Activated naive CD4-positive, alpha-beta T cell treated with anti-CD3 and anti-CD28 coated beads for 36 hours (primary cell): ENCODE measurements at regions not wholly inside any gene's neighbourhood (a gene's known extent, or its start where the extent isn't known, plus 50 kb on each side); places are given as distances from the start of the nearest gene placed in this dataset.

Experiments used
- CTCF ChIA-PET: fragments of 350-600 bp; sonication (Branson Sonifier 250); formaldehyde crosslinking; loops from one replicate; lab custom pipeline; 2021; ENCODE audit warnings: antibody characterized with exemption; lab: Charles Lee
- DNase-seq: peaks from one replicate; pipeline ENCODE4 v3.0.0-alpha.2; 2020
- H3K27ac Mint-ChIP-seq: one replicate; pipeline ENCODE4 v1.8.0; 2021; ENCODE audit warnings: mild to moderate bottlenecking, mixed read lengths
- H3K27me3 Mint-ChIP-seq: one replicate; pipeline ENCODE4 v1.8.0; 2021; ENCODE audit warnings: low read depth, mixed read lengths
- H3K36me3 Mint-ChIP-seq: one replicate; pipeline ENCODE4 v1.8.0; 2021; ENCODE audit warnings: low read depth, mixed read lengths
- H3K4me1 Mint-ChIP-seq: one replicate; pipeline ENCODE4 v1.8.0; 2021; ENCODE audit warnings: low read depth, mixed read lengths
- H3K4me3 Mint-ChIP-seq: one replicate; pipeline ENCODE4 v1.8.0; 2021; ENCODE audit warnings: mild to moderate bottlenecking, moderate library complexity, mixed read lengths
- H3K9me3 Mint-ChIP-seq: one replicate; pipeline ENCODE4 v1.8.0; 2021; ENCODE audit warnings: mixed read lengths
- intact Hi-C: fragments of 100-400 bp; cut with micrococcal nuclease; formaldehyde crosslinking; loops from one replicate; pipeline ENCODE4 v1.15.1; 2023

GRCh38 chr2:182610231-182610630 is 105.8 kb upstream of the DNAJC10 start:
- Mint-ChIP-seq H3K27me3 (peaks cover 5% of the 10 kb centered on the region), H3K4me3 (no peak overlapping the region), H3K9me3 (no peaks in the 10 kb centered on the region), H3K4me1 (no peaks in the 10 kb centered on the region), H3K36me3 (no peaks in the 10 kb centered on the region), H3K27ac (no peak overlapping the region)
- DNase-seq = no peak
- intact Hi-C loops = no loop called here
- CTCF ChIA-PET = interaction anchor here (0.6 kb wide), 1 partner anchor 200 kb away, joined by 4 read pairs; no protein-coding TSS in a partner anchor

GRCh38 chr2:182611009-182611408 is 105.0 kb upstream of the DNAJC10 start:
- Mint-ChIP-seq H3K27me3 (peaks cover 5% of the 10 kb centered on the region), H3K4me3 (no peak overlapping the region), H3K36me3 (no peaks in the 10 kb centered on the region), H3K27ac (no peak overlapping the region), H3K4me1 (no peaks in the 10 kb centered on the region), H3K9me3 (no peaks in the 10 kb centered on the region)
- CTCF ChIA-PET = no interaction called here
- no peak for DNase-seq
- intact Hi-C loops = no loop called here

GRCh38 chr2:182615036-182615435 is 101.0 kb upstream of the DNAJC10 start:
- H3K27ac Mint-ChIP-seq = no peak overlapping the region
- no peaks in the 10 kb centered on the region for H3K9me3 Mint-ChIP-seq
- no peaks in the 10 kb centered on the region for H3K27me3 Mint-ChIP-seq
- CTCF ChIA-PET = no interaction called here
- no peak for DNase-seq
- no peaks in the 10 kb centered on the region for H3K36me3 Mint-ChIP-seq
- no peaks in the 10 kb centered on the region for H3K4me1 Mint-ChIP-seq
- no peak overlapping the region for H3K4me3 Mint-ChIP-seq
- intact Hi-C loops = no loop called here

GRCh38 chr2:182616471-182617393 is 99.3 kb upstream of the DNAJC10 start:
- no peaks in the 10 kb centered on the region for H3K36me3 Mint-ChIP-seq
- H3K27me3 Mint-ChIP-seq = no peaks in the 10 kb centered on the region
- H3K9me3 Mint-ChIP-seq = no peaks in the 10 kb centered on the region
- intact Hi-C loops = no loop called here
- H3K4me3 Mint-ChIP-seq = no peak overlapping the region
- H3K27ac Mint-ChIP-seq = no peak overlapping the region
- DNase-seq = no peak
- H3K4me1 Mint-ChIP-seq = no peaks in the 10 kb centered on the region
- CTCF ChIA-PET = no interaction called here

- H3K27ac Mint-ChIP-seq = no peak overlapping the region
- no peaks in the 10 kb centered on the region for H3K36me3 Mint-ChIP-seq
- no peaks in the 10 kb centered on the region for H3K4me1 Mint-ChIP-seq
- no peaks in the 10 kb centered on the region for H3K9me3 Mint-ChIP-seq
- no peaks in the 10 kb centered on the region for H3K27me3 Mint-ChIP-seq
- DNase-seq = no peak
- CTCF ChIA-PET = interaction anchor here (0.7 kb wide), 1 partner anchor 69 kb away, joined by 3 read pairs; no protein-coding TSS in a partner anchor
- intact Hi-C loops = no loop called here
- no peak overlapping the region for H3K4me3 Mint-ChIP-seq
Measured at GRCh38 chr2:182618672-182619079, 97.4 kb upstream of the DNAJC10 start.

GRCh38 chr2:182619276-182619675 is 96.8 kb upstream of the DNAJC10 start:
- H3K27ac Mint-ChIP-seq = no peak overlapping the region
- H3K4me3 Mint-ChIP-seq = no peak overlapping the region
- no peaks in the 10 kb centered on the region for H3K36me3 Mint-ChIP-seq
- intact Hi-C loops = no loop called here
- H3K27me3 Mint-ChIP-seq = no peaks in the 10 kb centered on the region
- DNase-seq = no peak
- CTCF ChIA-PET = no interaction called here
- no peaks in the 10 kb centered on the region for H3K9me3 Mint-ChIP-seq
- H3K4me1 Mint-ChIP-seq = no peaks in the 10 kb centered on the region

- CTCF ChIA-PET = no interaction called here
- no peak overlapping the region for H3K4me3 Mint-ChIP-seq
- no peaks in the 10 kb centered on the region for H3K4me1 Mint-ChIP-seq
- DNase-seq = no peak
- intact Hi-C loops = no loop called here
- H3K9me3 Mint-ChIP-seq = no peaks in the 10 kb centered on the region
- H3K27me3 Mint-ChIP-seq = no peaks in the 10 kb centered on the region
- no peaks in the 10 kb centered on the region for H3K36me3 Mint-ChIP-seq
- no peak overlapping the region for H3K27ac Mint-ChIP-seq
Measured at GRCh38 chr2:182621191-182621590, 94.9 kb upstream of the DNAJC10 start.

GRCh38 chr2:182621810-182622209 is 94.2 kb upstream of the DNAJC10 start:
- CTCF ChIA-PET = no interaction called here
- no peak overlapping the region for H3K27ac Mint-ChIP-seq
- H3K4me3 Mint-ChIP-seq = no peak overlapping the region
- no peaks in the 10 kb centered on the region for H3K27me3 Mint-ChIP-seq
- no peaks in the 10 kb centered on the region for H3K9me3 Mint-ChIP-seq
- no peaks in the 10 kb centered on the region for H3K36me3 Mint-ChIP-seq
- DNase-seq = no peak
- intact Hi-C loops = no loop called here
- H3K4me1 Mint-ChIP-seq = no peaks in the 10 kb centered on the region

GRCh38 chr2:182622231-182622630 is 93.8 kb upstream of the DNAJC10 start:
- no peak overlapping the region for H3K27ac Mint-ChIP-seq
- H3K4me1 Mint-ChIP-seq = no peaks in the 10 kb centered on the region
- H3K36me3 Mint-ChIP-seq = no peaks in the 10 kb centered on the region
- DNase-seq = no peak
- H3K27me3 Mint-ChIP-seq = no peaks in the 10 kb centered on the region
- CTCF ChIA-PET = no interaction called here
- H3K9me3 Mint-ChIP-seq = no peaks in the 10 kb centered on the region
- intact Hi-C loops = no loop called here
- no peak overlapping the region for H3K4me3 Mint-ChIP-seq

GRCh38 chr2:182625814-182626213 is 90.2 kb upstream of the DNAJC10 start:
- H3K4me1 Mint-ChIP-seq = no peaks in the 10 kb centered on the region

GRCh38 chr2:182628916-182629315 is 87.1 kb upstream of the DNAJC10 start:
- H3K27me3 Mint-ChIP-seq = peaks cover 10% of the 10 kb centered on the region
- no peak overlapping the region for H3K27ac Mint-ChIP-seq
- H3K9me3 Mint-ChIP-seq = no peaks in the 10 kb centered on the region
- H3K4me1 Mint-ChIP-seq = no peaks in the 10 kb centered on the region
- intact Hi-C loops = no loop called here
- no peak overlapping the region for H3K4me3 Mint-ChIP-seq
- H3K36me3 Mint-ChIP-seq = no peaks in the 10 kb centered on the region
- no peak for DNase-seq
- CTCF ChIA-PET = no interaction called here

More at GRCh38 chr2:182625814-182626213, 90.2 kb upstream of the DNAJC10 start:
- intact Hi-C loops = no loop called here
- H3K9me3 Mint-ChIP-seq = no peaks in the 10 kb centered on the region
- CTCF ChIA-PET = interaction anchor here (2.1 kb wide), 1 partner anchor 11 kb away, joined by 5 read pairs; no protein-coding TSS in a partner anchor
- H3K27ac Mint-ChIP-seq = no peak overlapping the region
- no peak for DNase-seq
- peaks cover 4% of the 10 kb centered on the region for H3K27me3 Mint-ChIP-seq
- no peaks in the 10 kb centered on the region for H3K36me3 Mint-ChIP-seq
- no peak overlapping the region for H3K4me3 Mint-ChIP-seq

GRCh38 chr2:182630207-182630606 is 85.8 kb upstream of the DNAJC10 start:
- no peaks in the 10 kb centered on the region for H3K4me1 Mint-ChIP-seq
- no peaks in the 10 kb centered on the region for H3K9me3 Mint-ChIP-seq
- CTCF ChIA-PET = no interaction called here
- peaks cover 10% of the 10 kb centered on the region for H3K27me3 Mint-ChIP-seq
- H3K4me3 Mint-ChIP-seq = no peak overlapping the region
- intact Hi-C loops = no loop called here
- no peaks in the 10 kb centered on the region for H3K36me3 Mint-ChIP-seq
- DNase-seq = no peak
- no peak overlapping the region for H3K27ac Mint-ChIP-seq

GRCh38 chr2:182631299-182631698 is 84.8 kb upstream of the DNAJC10 start:
- no peak overlapping the region for H3K27ac Mint-ChIP-seq
- no peaks in the 10 kb centered on the region for H3K9me3 Mint-ChIP-seq
- no peak for DNase-seq
- intact Hi-C loops = no loop called here
- no peaks in the 10 kb centered on the region for H3K36me3 Mint-ChIP-seq
- H3K4me1 Mint-ChIP-seq = no peaks in the 10 kb centered on the region
- CTCF ChIA-PET = no interaction called here
- H3K4me3 Mint-ChIP-seq = no peak overlapping the region
- H3K27me3 Mint-ChIP-seq = peaks cover 10% of the 10 kb centered on the region
